PC-9 (cell line): ENCODE measurements at regions not wholly inside any gene's neighbourhood (a gene's known extent, or its start where the extent isn't known, plus 50 kb on each side); places are given as distances from the start of the nearest gene placed in this dataset.

Experiments used
- CTCF ChIP-seq: fragments of 200-600 bp; sonication (generic); conservative IDR thresholded peaks from 2 replicates; pipeline ENCODE4 v1.6.1; 2017; ENCODE audit warnings: mixed run types, antibody characterized with exemption, mild to moderate bottlenecking, moderate library complexity
- EZH2 ChIP-seq: fragments of 200-600 bp; sonication (generic); IDR thresholded peaks from 2 replicates; pipeline ENCODE4 v1.8.0; 2017; ENCODE audit warnings: antibody characterized with exemption, low read depth

GRCh38 chr1:185402930-185403329 lies 85.9 kb upstream of the IVNS1ABP start:
- TF ChIP-seq EZH2 (no peak), CTCF (no peak)
